GM10266 (cell line): ENCODE measurements at regions not wholly inside any gene's neighbourhood (a gene's known extent, or its start where the extent isn't known, plus 50 kb on each side); places are given as distances from the start of the nearest gene placed in this dataset.
"Not testable (repeated sequence)": the region's sequence is repeated elsewhere in the genome, so short reads cannot be mapped to it uniquely, and the experiment has no call there.

Source experiments
- DNase-seq: peaks from one replicate; pipeline ENCODE4 v3.0.0; 2012; ENCODE audit errors: extremely low spot score
- TF ChIP-seq, protein P1 (sequence below): IDR thresholded peaks from 2 replicates; pipeline ENCODE4 v1.5.1; 2012; ENCODE audit warnings: mild to moderate bottlenecking, low read depth; ENCODE audit not compliant: control insufficient read depth, insufficient read depth; ENCODE audit errors: missing control alignments

DNA sequence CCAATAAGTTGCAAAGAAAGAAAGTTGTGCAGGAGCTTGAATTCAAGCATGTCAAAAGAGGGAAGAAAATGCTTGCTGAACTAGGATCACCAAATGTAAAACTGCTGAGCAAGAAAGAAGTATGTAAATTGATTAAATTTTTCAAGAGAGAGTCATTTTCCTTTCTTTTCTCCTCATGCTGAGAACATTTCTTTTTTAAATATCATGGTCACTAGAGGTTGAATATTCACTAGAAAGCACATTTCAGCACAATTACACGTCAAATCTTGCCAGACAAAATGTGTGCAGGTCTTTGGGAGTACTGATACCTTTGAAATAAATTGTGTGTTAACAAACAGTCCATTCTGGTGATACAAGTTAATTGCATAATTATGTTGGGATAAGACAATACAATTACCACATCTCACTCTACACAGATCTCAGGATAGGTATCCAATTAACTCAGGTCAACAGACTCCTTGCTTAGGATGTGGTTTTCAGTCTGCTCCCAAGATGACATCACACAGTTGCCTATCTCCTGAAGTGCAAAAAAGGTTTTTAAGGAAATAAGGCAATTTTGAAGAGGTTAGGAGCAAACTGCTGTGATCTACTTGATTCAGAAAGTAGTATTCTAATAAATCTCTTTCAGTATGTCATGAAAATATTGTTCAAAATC lies 862.2 kb downstream of the RPS29 start:
- no peak for DNase-seq
- TF ChIP-seq, protein P1, sequence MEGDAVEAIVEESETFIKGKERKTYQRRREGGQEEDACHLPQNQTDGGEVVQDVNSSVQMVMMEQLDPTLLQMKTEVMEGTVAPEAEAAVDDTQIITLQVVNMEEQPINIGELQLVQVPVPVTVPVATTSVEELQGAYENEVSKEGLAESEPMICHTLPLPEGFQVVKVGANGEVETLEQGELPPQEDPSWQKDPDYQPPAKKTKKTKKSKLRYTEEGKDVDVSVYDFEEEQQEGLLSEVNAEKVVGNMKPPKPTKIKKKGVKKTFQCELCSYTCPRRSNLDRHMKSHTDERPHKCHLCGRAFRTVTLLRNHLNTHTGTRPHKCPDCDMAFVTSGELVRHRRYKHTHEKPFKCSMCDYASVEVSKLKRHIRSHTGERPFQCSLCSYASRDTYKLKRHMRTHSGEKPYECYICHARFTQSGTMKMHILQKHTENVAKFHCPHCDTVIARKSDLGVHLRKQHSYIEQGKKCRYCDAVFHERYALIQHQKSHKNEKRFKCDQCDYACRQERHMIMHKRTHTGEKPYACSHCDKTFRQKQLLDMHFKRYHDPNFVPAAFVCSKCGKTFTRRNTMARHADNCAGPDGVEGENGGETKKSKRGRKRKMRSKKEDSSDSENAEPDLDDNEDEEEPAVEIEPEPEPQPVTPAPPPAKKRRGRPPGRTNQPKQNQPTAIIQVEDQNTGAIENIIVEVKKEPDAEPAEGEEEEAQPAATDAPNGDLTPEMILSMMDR = no peak

DNA sequence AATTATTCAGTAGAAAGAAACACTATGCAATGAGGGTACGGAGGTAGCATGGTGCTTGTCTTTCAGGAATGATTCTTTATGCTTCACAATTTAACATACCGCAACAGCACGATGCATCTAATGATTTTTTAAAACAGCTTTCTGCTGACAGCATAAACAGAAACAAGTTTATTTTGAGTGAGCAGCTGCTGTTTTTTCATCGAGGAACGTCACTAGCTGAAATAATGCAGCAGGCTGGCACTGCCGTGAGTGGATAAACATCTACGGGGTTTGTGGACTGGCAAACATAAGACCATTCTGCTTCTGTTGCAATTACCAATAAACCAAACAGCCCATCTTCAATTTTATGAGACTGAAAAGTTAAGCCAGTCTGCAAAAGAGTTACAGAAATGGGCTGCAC lies 871.8 kb downstream of the RPS29 start:
- TF ChIP-seq, protein P1 = no peak
- no peak for DNase-seq

DNA sequence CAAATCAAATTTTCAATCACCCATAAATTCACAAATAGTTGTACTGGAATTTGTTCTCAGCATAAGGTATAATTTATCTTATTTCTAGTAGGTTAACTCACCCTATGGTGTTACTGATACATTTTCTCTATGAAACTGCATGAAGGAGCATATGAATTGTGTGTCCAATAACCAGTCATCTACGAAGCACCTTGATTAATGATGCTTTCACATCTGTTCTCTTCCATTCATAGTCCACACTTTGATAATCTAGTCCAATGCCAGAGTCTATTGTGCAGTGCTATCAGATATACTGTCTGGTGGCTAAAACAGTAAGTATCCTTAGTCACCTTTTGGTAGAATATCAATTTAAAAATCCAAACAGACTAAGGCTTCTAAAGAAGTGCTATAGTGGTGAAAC lies 876.0 kb downstream of the RPS29 start:
- TF ChIP-seq, protein P1 = no peak
- no peak for DNase-seq

DNA sequence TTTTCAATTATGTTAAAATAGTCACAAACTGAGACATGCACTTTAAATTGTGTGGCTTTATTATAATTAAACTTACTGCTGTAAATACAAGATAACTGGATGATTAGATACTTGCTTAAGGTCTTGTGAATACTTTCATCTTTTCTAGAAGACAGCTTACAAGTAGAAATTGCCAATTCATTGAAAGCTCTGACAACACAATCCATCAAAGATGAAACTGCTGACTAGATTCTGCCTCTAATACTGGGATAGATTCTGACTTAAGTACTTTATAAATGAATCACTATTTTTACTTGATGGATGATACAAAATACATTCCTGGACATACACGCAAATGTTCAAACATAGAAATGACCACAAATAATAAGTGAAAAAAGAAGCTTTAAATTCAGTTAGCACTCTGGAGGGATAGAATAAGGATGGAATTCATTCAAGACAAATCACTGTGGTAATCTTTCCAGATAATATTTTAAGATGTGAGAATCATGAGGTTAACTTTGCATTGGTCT lies 876.8 kb downstream of the RPS29 start:
- TF ChIP-seq, protein P1 = no peak
- DNase-seq = no peak

DNA sequence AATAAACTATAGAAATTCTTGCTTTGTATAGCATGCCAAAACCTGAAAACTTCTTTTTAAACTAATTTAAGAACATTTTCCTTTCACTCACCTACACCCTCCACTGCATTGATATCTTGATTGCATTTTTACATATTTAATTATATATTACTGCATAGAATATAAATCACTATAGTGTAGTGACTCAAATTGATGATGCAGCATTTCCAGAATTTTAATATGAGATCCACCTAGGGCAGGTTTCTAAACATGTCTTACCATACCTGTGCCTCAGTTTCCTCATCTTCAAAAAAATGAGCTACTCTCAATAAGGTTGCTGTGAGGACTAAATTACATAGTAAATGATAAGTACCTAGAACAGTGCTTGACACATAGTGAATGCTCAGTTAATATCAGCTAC lies 881.5 kb downstream of the RPS29 start:
- DNase-seq = no peak
- TF ChIP-seq, protein P1 = no peak

DNA sequence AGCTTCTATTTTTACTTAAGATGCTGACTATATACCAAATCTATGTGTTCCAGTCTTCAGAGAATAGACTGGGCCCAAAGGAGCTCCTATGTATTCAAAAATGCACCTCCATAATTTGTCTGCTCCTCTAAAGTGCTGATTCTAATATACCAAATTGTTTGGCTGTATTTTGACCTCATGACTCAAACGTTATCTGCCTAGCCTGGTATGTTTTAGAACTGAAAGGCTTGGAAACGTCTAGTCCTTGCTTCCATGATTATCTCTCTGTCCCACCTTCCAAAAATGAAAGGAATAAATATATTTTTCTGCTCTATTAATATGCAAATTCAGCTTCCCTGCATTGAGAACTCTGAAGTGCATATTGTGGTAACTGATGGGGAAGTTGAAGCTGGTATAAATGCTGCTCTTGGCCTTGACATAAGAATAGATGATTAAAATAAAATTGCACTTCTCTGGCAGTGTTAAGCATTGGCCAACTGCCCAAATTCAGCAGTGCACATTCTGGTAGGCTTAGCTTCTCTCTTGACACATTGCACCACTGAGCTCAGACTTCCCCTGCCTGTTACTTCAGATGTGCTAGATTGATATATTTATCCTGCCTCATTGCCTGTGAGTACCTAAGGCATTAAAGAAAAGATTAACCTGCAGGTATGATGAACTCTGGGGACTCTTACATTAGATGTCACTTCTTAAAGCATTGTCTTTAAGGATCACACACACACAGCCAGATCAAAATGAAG lies 882.3 kb downstream of the RPS29 start:
- no peak for DNase-seq
- TF ChIP-seq, protein P1 = no peak

DNA sequence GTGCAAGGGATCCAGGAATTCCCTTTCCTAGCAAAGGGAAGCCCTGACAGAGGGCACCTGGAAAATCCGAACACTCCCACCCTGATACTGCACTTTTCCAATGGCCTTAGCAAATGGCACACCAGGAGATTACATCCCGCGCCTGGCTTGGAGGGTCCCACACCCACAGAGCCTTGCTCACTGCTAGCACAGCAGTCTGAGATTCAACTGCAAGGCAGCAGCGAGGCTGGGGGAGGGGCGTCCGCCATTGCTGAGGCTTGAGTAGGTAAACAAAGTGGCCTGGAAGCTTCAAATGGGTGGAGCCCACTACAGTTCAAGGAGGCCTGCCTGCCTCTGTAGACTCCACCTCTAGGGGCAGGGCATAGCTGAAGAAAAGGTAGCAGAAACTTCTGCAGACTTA lies 888.8 kb downstream of the RPS29 start:
- not testable (repeated sequence) for DNase-seq
